DMS79 (cell line): ENCODE measurements at regions not wholly inside any gene's neighbourhood (a gene's known extent, or its start where the extent isn't known, plus 50 kb on each side); places are given as distances from the start of the nearest gene placed in this dataset.

Experiments used
- DNase-seq: peaks from one replicate; lab custom pipeline; 2025; lab: John Stamatoyannopoulos, UW

DNA sequence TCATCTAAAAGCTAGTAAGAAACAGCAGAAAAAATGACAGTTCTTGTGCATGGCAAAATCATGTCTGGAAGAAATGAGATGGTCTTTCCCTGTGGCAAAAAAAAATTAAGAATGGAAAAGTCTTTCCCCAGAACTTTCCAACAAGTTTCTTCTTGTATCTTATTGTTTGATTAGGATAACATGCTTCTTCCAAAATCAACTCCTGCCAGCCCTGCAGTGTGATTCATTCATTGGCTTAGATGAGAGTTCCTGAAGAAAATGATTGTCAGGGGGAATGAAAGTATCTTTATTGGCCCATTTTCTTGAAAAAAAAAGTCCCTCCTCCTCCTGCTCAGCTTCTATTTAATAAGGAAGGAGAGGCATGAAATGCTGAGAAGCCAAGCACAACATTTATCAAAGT, 407.7 kb downstream of the ARAP2 start:
- no peak for DNase-seq

DNA sequence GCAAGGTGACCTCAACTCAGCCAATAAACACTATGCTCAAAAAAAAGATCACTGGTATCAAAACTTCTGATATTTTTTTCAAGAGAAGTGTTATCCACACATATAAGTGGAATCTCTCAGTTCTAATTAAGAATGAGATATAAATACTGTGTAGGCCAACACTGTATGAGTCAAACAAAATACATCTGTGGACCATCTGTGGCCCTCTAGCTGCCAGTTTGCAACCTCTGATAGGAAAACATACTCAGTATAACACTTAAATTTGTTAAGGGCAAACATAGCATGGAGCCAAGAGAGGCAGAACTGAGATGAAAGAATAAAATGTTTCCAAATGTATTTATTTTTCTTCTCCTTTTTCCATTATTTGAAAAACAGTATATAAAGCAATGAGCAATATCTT, 377.3 kb downstream of the ARAP2 start:
- DNase-seq, result no peak

DNA sequence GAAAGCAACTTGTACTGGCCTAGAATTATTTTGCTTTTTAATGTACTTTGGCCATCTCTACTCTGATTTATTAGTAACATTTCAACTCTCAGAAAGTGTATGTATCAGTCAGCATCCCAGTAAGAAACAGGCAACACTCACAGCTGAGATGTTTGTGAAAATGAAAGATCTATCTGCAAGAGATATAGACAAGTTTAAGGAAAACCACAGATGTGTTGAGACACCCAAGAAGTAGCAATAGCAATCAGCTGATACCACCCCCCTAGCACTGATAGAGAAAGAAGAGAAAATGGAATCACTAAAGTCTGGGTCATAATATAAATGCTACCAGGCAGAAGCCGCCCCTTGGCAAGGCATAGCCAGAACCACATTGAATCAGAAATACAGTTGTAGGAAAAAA, 372.0 kb downstream of the ARAP2 start:
- DNase-seq, result no peak

DNA sequence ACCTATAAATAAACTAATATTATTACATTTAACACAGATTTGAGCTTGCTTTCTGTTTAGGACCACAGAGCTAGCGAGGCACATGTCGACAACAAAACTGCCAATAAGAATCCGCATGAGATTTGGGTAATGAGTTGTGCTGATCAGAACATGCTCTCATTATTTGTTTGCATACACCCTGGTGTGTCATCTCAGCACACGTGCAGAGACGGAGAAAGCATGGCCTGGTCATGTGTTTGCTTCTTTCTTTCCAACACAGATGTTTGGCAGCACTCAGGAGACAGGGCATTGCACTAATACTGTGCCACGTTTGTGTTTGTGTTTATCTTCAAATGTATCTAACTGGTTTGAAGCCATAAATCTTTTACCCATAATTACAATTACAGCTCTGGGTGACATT, 364.8 kb downstream of the ARAP2 start:
- DNase-seq, result no peak

DNA sequence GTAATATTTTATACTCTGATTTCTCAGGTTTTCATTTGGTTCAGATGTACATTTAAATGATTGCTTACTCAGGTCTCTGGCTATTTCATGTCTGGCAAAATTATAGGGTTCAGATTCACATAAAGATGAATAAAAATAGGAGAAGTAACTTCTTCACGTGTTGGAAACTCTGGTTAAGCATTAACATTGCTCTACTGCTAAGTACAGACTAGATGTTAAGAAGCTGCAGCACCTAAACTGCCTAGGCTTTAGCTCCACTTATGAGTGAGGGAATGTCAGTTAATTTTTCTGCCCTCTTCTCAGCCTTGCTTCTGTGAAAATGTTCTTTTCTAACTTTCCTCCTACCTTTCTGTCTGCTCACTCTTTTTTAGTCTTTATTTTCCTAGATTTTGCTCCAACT, 361.2 kb downstream of the ARAP2 start:
- DNase-seq, result no peak

DNA sequence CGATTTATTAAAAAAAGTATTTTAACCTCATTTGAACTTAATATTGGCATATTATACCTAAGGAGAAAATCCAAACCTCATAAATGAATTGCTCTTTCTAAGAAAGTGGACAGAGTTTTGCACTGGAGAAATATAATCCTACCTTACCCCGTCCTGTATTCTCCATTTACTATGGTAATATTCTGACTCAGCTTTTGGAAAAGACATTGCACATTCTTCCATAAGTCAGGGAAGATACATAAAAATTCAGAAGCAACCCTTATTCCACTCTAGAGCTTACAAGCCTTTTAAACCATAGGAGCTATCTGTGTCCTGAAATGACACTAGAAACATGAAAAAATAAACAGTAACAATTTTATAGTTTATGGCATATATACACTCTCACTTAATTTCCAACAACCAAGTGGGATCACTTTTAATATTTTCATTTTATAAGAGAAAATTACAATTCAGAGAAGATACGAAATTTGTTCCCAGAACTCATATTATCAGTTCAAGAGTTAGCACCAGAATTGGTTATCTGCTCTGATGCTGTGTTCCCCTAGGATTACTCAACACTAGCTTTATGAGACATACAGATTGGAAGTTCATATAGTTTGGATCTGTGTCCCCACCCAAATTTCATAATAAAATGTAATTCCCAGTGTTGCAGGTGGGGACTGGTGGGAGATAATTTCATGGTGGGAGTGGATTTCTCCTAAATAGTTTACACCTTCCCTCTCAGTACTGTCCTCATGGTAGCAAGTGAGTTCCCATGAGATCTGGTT, 359.4 kb downstream of the ARAP2 start:
- DNase-seq, result no peak

DNA sequence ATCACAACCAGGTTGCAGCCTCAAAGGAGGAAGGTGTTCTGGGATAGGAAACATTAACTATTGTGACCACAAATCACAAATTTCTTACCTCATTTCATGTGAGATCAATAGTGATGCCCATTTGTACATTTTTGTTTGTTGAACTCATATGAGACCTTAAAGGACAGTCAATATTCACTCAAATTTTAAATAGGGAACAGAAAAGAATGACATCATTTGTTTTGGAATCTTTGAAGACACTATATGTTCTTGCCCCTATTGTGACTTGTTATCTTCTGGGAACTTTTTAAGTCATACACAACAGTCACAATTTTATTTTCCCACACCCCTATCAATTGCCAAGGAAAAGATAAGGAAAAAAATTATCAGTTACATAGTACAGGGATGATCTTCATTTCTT, 346.5 kb downstream of the ARAP2 start:
- DNase-seq, result no peak

DNA sequence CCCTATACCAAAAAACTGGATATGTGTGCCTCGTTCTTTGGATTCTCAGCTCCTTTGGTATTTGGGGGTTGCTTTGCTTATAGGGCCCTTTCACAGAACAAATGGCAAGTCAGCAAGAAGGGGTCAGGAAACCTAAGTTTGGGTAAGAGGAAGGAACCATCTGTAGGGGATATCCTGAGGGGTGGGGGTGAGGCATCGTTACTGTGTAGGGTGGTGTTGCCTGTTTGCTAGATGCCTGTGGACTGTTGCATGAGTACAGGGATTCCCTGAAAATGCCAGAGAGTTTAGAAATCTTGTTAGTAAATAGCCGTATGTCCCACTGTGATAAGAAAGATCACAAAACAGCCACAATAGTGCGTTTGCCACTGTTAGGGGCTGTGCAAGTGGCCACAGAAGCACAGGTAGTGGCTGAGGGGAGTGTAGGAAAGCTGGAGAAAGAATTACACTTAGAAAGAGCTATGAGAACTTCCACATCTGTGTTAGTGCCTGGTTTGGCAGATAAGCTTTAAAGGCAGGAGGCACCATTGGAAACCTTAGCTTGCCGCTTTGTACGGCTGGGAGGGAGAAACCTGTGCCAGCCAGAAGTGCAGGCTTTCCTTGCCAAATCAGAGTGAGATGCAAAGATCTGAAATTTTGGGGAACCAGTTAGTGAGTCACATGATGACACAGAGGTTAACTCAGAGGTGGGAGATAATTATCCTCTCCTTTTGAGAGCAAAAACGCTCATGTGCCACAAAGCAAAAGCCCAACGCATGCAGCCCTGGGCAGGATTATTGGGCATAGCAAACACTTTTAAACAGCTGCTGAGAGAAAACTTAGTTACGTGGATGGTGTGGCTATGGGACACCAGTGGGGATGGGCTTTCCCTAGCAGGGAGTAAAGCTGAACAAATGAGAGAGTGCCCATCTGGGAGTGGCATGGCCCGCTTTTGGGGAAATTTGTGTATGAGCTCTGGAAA, 343.7 kb downstream of the ARAP2 start:
- no peak for DNase-seq

DNA sequence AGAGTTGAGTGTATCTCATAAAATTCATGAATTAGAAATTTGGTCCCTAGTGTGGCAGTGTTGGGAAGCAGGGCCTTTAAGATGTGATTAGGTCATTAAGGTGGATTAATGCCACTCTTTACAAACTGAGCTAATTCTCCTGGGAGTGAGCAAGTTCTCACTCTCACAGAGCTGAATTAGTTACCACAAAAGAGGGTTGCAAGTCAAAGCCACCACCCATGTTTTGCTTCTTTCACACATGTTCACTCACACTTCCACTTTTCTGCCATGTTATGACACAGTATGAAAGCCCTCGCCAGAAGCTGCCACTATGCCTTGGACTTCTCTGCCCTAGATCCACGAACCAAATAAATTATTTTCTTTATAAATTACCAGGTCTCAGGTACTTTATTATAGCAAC, 332.1 kb downstream of the ARAP2 start:
- DNase-seq, result no peak

DNA sequence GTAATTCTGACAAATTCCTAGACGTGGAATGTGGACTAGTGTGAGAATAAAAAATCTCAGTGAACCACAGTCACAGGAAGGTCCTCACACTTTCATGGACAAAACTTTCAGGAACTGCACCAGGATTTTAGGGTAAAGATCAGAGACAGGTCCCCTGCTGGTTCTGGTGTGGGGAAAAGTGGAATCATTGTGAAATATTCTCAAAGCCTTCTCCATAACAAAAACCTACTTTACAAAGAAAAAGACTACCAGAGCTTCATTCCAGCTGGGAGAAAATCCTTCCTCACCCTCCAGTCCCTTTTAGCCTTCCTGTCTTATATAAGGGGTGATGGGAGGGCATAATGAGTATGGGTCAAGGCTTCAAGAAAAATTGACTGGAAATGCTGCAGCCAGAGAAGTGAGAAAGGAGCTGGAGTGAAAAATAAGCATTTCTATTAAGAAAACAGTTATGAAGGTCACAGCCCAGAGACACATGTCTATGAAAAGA, 325.8 kb downstream of the ARAP2 start:
- no peak for DNase-seq

DNA sequence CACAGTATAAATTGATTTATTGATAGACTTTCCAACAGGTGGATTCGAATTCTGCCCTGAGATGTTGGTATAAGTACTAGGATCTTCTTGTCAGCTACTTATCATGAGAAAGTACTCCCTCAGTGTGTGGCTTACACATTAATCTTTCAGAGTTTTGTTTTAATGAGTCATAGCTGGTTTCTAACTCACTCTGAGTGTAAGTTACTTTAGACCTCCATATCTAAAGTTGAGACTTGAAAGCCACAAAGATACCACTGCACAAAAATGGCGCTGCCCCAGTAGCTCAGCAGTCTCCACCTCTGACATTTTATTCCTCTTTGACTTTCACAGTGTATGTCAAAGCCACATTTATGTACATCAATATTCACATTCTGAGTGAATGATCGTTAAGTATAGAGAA, 318.5 kb downstream of the ARAP2 start:
- DNase-seq, result no peak

DNA sequence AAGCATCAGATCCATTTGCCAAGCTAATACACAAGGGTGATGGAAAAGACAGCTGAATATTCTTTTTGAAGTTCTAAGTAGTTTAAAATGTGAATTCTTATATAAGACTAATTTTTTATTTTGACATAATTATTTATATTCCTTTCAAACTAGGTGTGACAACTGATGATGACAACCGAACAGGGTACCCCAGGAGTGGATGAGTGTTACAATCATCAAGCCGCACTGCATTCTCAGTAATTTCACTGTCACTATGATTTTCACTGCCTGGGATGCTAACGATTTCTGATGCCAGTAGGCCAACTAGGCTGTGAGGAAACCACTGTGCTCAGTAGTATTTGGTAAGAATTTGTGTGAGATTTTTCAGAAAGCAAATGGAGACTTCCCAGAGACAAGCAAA, 317.5 kb downstream of the ARAP2 start:
- no peak for DNase-seq

DNA sequence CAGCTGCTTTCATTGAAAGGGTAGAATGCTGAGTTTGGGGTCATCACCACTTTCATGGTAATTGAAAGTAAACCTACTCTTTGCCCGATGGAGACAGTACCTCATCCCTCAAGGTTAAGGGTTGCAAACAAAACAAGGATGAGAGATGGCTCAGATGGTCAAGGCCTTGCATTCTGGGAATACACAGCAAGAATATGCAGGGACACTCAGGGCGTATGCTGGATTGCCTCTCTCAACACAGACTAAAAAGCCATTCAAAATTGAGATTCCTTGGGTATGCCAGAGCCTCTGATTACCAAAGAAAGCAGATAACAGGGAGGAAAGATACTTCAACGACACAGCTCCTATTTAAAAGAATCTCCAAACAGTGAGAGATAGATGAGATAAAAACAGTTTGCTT, 310.4 kb downstream of the ARAP2 start:
- DNase-seq, result no peak

DNA sequence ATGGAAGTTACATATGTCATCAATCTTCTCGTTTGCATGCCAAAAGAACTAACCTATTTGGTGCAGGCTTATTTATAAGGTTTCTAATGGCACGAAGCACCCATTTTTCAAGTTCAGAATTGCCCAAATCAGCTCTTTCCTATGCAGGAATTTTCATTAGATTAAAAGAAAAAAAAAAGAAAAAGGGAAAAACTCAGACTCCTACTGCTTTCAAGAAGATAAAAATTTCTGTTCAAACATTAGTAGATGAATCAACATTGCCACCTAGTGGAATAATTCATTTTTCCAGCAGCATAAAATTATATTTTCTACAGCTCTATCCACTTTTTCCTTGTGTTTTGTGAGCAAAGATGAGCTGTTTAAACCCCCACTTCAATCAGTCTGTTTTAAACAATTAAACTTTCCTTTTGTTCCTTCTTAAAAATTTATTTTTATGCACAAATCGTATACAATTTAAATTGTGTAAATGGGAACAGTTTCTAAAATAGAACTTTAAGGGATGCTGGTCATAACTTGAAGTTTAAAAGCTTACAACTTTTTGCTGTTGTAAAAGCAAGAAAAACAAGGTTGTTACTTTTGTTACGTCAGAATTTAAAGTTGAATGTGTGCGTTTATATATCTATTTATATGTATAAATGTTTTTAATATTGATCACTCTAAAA, 309.9 kb downstream of the ARAP2 start:
- DNase-seq, result no peak

DNA sequence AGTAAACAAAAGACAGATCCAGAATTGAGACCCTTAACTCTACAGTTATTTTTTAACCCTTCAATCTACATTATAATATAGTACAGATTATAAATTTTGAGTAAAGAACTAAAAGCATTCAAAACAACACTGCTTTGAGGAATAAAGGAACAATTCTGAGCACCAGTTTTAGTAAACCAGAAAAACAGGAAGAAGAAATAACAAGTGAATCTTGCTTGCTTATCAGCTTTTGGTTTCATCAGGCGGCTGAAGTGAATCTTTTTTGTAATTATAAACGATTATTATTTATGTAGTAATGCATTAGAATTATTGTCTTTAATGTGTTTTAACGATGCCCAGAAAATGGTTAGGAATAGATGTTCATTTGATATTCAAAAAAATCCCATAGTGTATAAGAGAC, 305.4 kb downstream of the ARAP2 start:
- no peak for DNase-seq

DNA sequence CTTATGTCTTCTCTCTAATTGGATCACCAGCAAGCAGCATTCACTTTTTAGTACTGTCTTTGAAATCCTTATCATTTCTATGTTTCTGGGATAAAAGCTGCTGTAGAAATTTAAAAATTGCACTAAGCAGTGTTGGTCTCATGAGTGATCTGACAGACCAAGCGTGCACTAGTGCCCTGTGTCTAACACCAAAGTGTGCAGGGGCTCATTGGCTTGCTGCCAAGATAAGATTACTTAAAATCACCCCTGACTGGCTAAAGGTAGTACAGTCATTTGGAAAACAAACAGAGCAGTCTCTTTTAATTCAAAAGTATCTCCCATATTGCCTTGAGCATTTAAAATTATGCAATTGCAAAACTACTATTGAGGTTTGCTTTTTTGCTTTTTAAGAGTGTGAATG, 304.6 kb downstream of the ARAP2 start:
- DNase-seq, result no peak

DNA sequence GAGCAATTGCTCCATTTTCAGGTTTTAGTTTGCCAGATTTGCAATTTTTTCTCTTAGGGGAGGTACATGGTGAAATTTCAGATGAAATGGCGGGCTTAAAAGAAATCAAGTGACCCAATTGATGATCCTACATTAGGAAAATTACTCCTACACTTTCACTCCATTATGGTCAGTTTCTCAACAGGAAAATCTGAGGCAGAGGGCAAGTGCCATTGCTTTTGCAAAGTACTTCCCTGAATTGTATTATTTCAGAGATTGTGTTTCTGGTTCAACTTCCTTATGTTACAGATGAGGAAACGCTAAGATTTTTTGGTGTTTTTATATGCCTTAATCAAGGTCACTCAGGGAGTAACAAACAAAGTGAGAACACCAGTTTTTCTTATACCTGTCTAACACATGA, 302.2 kb downstream of the ARAP2 start:
- DNase-seq, result no peak

DNA sequence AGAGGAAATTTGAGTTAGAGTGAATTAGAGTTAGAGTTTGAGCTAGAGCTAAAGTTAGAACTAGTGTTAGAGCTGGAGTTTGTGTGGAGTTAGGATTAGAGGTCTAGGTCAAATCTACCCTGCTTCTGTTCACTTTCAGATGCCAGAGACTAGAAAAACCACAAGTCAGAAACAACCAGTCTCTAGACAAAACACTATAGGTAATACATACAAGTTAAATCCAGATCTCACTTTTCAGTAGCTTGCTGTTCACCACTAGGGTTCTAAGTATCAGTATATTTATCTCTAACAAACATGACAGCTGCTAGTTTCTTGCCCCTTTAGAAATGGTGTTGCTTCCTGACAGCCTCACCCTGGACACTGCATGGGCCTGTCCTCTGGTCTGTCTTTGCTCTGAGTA, 300.7 kb downstream of the ARAP2 start:
- no peak for DNase-seq

DNA sequence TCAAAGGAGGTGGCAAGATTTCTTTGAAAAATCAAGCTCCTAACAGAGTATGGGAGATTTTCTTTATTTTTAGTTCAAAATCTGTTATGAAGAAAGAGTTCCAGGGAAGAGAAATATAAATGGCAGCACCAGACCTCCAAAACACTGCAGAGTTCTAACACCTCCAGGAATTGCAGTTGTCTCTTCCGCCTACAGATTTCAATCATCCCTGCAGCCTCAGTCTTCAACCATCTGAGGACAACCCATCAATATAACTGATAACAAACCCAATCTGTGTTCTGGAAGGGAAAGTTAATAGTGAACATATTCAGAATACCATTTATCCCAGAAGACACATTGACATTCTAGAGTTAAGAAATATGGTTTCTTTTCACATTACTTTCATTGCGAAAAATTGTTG, 296.1 kb downstream of the ARAP2 start:
- DNase-seq, result no peak

DNA sequence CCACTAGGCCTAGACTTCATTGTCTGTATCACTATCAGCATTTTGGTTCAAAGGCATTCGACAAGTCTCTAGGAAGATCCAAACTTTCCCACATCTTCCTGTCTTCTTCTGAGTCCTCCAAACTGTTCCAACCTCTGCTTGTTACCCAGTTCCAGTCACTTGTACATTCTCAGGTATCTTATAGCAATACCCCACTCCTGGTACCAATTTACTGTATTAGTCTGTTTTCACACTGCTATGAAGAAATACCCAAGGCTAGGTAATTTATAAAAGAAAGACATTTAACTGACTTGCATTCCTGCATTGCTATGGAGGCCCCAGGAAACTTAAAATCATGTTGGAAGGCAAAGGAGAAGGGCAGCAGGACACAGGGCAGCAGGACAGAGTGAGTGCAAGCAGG, 293.9 kb downstream of the ARAP2 start:
- DNase-seq, result no peak

DNA sequence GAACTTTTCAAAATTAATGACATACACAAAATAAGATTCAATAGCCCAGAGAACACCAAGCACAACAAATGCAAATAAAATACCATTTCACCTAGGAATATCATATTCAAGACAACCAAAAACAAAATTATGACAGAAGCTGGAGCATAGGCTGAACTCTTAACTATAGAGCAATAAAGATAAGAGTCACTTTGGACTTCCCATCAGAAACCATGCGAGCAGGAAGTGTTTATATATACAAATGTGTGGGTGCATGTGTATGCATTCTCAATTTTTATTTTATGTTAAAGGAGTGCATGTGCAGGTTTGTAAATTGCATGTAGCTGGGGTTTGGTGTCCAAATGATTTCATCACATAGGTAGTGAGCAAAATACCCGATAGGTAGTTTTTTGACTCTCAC, 291.6 kb downstream of the ARAP2 start:
- no peak for DNase-seq

DNA sequence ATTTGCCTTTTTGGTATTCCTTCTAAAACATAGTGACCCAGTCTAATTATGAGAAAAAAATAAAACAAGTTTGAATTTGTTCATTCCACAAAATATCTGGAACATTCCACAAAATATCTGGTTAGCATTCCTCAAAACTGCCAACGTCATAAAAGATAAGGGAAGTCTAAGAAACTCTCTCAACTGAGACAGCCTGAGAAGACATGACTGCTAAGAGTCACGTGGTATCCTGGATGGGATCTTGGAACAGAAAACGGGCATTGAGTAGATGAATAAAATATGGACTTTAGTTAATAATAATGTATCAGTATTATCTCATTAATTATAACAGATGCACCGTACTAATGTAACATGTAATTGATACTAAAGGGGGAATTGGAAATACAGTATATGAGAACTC, 280.9 kb downstream of the ARAP2 start:
- no peak for DNase-seq
